D721Med (cell line): ENCODE measurements at regions not wholly inside any gene's neighbourhood (a gene's known extent, or its start where the extent isn't known, plus 50 kb on each side); places are given as distances from the start of the nearest gene placed in this dataset.

Experiments
- DNase-seq: peaks from one replicate; pipeline ENCODE4 v3.0.0; 2011; ENCODE audit warnings: low spot score; ENCODE audit not compliant: insufficient read length
- FAIRE-seq: peaks from 2 replicates; lab custom pipeline; 2011; peaks lifted over from hg19 to GRCh38; lab: Jason Lieb, UNC
- CTCF ChIP-seq: IDR thresholded peaks from 2 replicates; pipeline ENCODE4 v1.5.1; 2012; ENCODE audit warnings: mild to moderate bottlenecking, control low read depth; ENCODE audit not compliant: insufficient read depth; ENCODE audit errors: missing control alignments

- no peak for FAIRE-seq
- no peak for TF ChIP-seq CTCF
- no peak for DNase-seq
Measured at GRCh38 chr11:122354025-122354697, 238.1 kb upstream of the BLID start.

GRCh38 chr11:122353561-122353960 lies 237.5 kb upstream of the BLID start:
- FAIRE-seq: no peak
- DNase-seq: no peak
- no peak for TF ChIP-seq CTCF

GRCh38 chr11:122348659-122349409 lies 232.8 kb upstream of the BLID start:
- FAIRE-seq: no peak
- no peak for TF ChIP-seq CTCF
- no peak for DNase-seq

DNA sequence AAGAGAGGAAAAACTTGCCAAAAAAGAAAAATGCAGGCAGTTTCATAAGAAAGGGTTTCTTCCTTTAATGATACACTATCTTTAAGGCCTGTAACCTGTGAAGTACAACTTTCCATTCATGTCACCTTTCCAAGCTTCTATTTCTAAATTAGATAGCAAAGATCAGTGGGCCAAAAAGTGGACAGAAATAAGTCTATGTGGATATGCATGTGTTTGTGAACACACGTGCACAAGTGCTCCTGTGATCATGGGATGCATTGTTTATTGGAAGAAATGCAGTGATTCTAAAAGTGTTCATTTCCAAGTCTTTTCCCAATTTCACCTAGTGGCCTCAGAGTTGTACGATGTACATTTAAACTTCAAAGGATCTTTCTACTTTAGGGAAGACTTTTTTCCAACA lies 230.0 kb upstream of the BLID start:
- TF ChIP-seq CTCF: no peak
- no peak for DNase-seq
- FAIRE-seq: no peak

- no peak for DNase-seq
- FAIRE-seq: no peak
- TF ChIP-seq CTCF: no peak
Measured at GRCh38 chr11:122345586-122345985, 229.6 kb upstream of the BLID start.

DNA sequence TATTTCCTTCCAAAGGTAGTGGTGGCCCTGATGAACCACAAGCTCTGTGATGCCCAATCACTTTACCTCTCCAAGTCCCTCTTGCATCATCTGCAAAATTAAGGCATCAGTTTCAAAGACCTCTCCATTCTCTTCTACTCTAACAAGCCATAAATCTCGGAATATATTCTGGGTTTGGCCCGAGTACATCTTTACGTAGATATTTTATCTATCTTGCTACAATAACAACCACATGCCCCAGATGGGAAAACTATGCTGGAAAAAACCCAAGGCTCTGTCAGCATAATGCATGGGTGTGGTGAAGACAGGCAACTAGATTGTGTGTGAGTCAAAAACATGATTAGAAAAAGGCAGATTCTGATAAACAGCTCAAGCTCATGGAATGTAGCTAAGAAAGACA lies 228.2 kb upstream of the BLID start:
- TF ChIP-seq CTCF: no peak
- DNase-seq (no peak), FAIRE-seq (no peak)

- DNase-seq: no peak
- FAIRE-seq: no peak
- no peak for TF ChIP-seq CTCF
Measured at GRCh38 chr11:122343210-122343609, 227.2 kb upstream of the BLID start.
